GM12892 (cell line): ENCODE measurements at regions not wholly inside any gene's neighbourhood (a gene's known extent, or its start where the extent isn't known, plus 50 kb on each side); places are given as distances from the start of the nearest gene placed in this dataset.

Source experiments
- POLR2A ChIP-seq: IDR thresholded peaks from 2 replicates; pipeline ENCODE4 v1.6.1; 2011; ENCODE audit warnings: low read depth, low read length, control low read depth
- POLR2AphosphoS5 ChIP-seq: IDR thresholded peaks from 2 replicates; pipeline ENCODE4 v1.6.1; 2011; ENCODE audit warnings: low read depth, low read length, control low read depth
- TAF1 ChIP-seq: IDR thresholded peaks from 2 replicates; pipeline ENCODE4 v1.6.1; 2011; ENCODE audit warnings: low read depth, mild to moderate bottlenecking, control low read depth, low read length, borderline replicate concordance

DNA sequence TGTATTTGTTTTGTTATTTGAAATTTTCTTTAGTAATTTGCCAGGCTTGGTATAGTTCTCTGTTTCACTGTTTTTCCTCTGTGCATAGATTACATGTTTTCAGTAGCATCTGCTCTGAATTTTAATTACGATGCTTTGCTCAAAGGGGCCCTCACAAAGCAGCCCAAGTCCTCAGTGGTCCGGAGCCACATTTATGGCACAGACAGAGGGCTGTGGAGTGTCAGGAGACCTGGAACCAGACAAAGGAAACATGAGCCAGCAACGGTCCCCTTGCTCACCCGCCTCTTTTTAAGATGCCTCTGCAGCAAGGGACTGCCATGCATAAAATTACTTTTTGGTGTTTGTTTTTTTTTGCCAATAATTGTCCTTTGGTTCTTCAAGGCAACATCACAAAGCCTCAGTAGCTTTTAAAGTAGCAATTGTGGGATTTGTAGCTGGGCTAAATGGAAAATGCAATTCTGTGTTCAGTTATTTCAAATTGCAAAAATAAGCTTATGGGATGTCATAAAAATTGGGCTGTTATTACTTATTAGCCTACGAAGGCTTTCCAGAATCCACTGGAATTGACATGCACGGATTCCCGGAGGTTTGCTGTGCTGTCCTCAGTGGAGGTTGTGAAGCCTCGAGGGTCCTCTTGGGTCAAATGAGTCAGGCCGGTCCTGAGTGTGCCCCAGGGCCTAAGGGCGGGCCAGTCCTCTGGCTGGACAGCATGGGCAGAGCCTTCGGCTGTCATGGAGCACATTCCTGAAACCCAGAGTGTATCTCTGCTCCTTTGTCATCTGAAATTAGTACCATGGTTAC, 422.8 kb downstream of the GLRX3 start:
- no peak for TF ChIP-seq POLR2AphosphoS5
- no peak for TF ChIP-seq TAF1
- no peak for TF ChIP-seq POLR2A
